COR-L47 (cell line): ENCODE measurements at regions not wholly inside any gene's neighbourhood (a gene's known extent, or its start where the extent isn't known, plus 50 kb on each side); places are given as distances from the start of the nearest gene placed in this dataset.
"Not testable (repeated sequence)": the region's sequence is repeated elsewhere in the genome, so short reads cannot be mapped to it uniquely, and the experiment has no call there.

Experiments used
- DNase-seq: peaks from one replicate; lab custom pipeline; 2025; lab: John Stamatoyannopoulos, UW

DNA sequence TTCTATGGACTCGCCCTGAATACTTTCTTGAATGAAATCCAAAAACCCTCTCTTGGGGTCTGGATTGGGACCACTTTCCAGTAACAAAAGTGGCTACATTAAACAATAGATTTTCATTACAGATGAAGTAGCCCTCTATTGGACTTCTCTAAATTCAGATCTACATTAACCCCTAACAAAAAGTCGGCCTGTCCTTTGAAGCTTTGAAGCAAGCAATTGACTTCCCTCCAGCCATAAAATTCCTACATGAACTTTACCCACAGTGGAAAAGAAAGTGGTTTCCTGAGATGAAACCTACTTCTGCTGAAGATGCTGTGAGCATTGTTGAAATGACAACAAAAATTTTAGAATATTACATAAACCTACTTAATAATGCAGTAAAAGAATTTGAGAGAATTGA is 967.1 kb upstream of the ROBO1 start:
- no peak for DNase-seq

GRCh38 chr3:80734483-80734882 is 966.7 kb upstream of the ROBO1 start:
- no peak for DNase-seq

GRCh38 chr3:80733522-80734176 is 965.9 kb upstream of the ROBO1 start:
- no peak for DNase-seq

- not testable (repeated sequence) for DNase-seq
Observed at GRCh38 chr3:80727561-80727960, 959.8 kb upstream of the ROBO1 start.

DNA sequence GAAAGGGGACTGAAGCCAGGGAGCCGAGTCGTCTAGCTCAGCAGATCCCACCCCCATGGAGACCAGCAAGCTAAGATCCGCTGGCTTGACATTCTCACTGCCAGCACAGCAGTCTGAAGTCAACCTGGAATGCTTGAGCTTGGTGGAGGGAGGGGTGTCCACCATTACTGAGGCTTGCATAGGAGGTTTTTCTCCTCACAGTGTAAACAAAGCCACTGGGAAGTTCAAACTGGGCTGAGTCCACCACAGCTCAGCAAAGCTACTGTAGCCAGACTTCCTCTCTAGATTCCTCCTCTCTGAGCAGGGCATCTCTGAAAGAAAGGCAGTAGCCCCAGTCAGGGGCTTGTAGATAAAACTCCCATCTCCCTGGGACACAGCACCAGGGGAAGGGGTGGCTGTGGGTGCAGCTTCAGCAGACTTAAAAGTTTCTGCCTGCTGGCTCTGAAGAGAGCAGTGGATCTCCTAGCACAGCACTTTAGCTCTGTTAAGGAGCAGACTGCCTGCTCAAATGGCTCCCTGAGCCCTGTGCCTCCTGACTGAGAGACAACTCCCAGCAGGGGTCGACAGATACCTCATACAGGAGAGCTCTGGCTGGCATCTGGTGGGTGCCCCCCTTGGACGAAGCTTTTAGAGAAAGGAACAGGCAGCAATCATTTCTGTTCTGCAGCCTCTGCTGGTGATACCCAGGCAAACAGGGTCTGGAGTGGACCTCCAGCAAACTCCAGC is 942.0 kb upstream of the ROBO1 start:
- DNase-seq = not testable (repeated sequence)

GRCh38 chr3:80705290-80705689 is 937.5 kb upstream of the ROBO1 start:
- no peak for DNase-seq

DNA sequence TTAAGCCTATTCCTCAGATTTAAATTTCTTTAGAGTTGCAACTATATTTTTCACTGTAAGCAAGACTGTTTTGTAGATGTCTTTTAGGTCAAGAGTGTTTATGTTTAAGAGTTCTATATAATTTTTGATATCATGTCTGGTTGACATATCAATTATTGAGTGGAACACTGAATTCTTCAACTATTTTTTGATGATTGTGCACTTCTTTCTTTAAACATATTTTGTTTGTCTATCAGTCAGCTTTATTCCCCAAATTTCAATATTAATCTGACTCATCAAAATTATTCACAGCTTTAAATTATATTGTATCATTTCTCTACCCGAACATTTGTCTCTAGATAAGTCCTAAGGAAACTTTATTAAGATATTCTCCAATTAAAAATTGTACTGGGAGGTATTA is 933.6 kb upstream of the ROBO1 start:
- no peak for DNase-seq

- no peak for DNase-seq
Observed at GRCh38 chr3:80697291-80697690, 929.5 kb upstream of the ROBO1 start.

DNA sequence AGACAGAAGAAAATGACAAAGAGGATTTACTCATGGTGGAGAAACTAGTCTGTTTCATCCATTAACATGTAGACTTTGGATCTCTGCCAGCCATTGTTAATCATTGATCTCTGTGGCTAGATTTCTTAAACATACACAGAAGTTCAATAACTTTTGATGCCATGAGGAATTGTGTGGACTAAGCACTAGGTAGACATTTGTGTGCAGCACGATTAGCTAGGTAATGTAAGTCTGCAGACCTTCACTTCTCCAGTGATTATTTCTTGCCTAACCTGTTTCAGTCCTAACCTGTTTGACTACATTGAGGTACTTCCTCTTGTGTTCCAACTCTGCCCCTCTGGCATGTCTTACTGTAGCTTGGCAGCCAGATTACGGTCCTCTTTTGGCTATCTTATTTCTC is 928.5 kb upstream of the ROBO1 start:
- no peak for DNase-seq

GRCh38 chr3:80688814-80689213 is 921.0 kb upstream of the ROBO1 start:
- no peak for DNase-seq

DNA sequence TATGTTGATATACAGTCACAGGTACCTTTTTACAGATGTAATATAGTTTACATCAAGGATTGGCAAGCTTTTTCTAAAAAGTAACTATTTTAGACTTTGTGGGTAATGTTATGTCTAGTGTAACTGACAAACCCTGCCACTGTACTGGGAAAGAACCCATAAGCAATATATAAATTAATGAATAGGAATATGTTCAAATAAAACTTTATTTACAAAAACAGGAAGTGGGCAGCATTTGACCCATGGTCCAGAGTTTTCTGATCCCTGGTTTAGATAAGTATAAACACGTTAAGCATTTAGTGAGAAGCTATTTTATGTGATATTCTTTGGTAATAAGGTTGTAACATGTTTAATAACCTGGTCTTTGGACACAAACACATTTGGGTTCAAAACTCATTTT is 915.2 kb upstream of the ROBO1 start:
- DNase-seq = no peak

- DNase-seq = no peak
Observed at GRCh38 chr3:80682235-80682634, 914.4 kb upstream of the ROBO1 start.

DNA sequence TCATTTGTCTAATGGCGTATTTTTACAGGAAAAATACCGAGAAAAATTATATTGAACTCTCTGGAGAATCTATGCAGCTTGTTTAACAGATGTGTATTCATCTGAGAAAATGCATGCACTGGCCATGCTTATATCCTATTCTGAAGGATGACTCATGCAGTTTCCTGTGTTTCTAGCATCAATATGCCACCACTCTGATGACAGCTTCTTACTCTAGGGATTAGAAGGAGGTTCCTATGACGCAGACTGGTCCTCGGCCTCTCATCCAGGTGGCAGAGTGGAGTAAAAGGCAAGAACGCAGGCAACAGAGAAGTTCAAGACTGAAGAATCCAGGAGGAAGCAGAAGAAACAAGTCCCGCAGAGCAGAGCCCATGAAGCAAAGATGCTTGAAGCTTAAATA is 910.0 kb upstream of the ROBO1 start:
- no peak for DNase-seq

- no peak for DNase-seq
Observed at GRCh38 chr3:80676866-80677265, 909.1 kb upstream of the ROBO1 start.

GRCh38 chr3:80676261-80676660 is 908.5 kb upstream of the ROBO1 start:
- DNase-seq = no peak

- no peak for DNase-seq
Observed at GRCh38 chr3:80675790-80676189, 908.0 kb upstream of the ROBO1 start.

DNA sequence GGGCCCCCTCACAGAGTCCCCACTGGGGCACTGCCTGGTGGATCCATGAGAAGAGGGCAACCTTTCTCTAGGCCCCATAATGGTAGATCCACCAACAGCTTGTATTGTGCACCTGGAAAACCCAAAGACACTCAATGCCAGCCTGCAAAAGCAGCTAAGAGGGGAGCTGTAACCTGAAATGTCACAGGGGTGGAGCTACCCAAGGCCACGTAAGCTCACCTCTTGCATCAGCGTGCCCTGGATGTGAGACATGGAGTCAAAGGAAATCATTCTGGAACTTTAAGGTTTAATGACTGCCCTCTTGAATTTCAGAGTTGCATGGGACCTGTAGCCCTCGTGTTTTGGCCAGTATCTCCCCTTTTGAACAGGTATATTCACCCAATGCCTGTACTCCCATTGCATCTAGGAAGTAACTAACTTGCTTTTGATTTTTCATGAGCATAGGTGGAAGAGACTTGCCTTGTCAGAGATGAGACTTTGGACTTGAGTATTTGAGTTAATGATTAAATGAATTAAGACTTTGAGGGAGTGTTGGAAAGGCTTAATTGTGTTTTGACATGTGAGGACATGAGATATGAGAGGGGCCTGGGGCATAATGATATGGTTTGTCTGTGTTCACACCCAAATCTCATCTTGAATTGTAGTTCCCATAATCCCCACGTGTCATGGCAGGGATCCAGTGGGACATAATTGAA is 900.9 kb upstream of the ROBO1 start:
- DNase-seq = no peak

DNA sequence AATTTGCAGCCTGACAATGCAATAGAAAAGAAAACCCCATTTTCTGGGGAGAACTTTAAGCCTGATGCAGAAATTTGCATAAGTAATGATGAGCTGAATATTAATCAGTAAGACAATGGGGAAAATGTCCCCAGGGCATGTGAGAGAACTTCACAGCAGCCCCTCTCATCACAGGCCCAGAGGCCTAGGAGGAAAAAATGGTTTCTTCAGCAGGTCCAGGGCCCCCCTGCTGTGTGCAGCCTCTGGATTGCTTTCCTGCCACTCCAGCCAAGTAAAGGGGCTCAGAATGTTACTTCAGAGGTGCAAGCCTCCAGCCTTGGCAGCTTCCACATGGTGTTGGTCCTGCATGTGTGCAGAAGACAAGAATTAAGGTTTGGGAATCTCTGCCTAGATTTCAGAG is 900.3 kb upstream of the ROBO1 start:
- DNase-seq = no peak

DNA sequence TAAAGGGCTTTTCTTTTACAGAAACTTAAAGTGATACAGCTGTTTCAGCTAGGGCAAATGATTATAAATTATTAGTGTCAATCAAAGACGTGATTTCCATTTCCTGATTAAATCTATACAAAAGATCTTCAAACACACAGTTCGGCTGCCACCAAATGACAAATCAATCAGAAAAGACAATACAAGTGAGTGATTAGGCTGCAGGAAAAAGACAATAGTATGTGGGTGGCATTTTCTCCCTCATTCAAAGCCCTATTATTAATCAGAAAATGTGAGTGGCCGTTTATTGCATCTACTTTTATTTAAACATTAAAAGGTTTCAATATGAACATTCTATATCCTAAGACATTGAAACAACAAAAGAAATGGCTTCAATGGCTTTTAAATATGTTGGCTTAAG is 895.6 kb upstream of the ROBO1 start:
- DNase-seq = no peak

DNA sequence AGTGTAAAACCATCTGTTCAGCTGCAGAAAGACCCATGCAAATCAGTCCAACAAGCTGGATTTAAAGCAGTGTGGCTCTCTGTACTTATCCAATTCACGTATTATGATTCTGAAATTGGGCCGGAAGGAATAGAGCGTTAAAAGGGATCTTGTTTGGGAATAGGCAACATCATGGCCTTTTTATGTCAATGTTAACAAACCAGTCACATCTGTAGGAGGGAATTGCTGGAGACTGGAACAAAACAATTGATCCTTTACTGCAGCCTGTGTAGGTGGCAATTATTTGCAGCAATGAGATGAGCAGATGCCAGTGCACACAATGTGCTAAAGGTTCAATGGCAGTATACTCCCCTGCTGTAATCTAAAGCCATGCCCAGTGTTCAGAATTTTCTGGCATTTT is 887.4 kb upstream of the ROBO1 start:
- no peak for DNase-seq

DNA sequence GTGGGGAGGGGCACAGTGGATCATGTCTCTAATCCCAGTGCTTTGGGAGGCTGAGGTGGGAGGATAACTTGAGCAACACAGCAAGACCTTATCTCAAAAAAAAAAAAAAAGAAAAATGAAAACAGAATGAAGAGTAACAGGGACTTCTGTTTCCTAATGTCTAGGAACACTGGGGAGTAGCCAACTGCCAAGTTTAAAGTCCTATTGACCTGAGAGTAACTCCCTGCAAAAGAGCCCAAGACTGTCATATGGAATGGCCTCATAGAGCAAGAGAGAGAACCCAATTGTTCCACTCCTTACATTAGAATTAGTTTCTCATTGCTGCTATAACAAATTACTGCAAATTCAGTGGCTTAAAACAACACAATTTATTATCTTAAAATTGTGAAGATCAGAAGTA is 881.4 kb upstream of the ROBO1 start:
- no peak for DNase-seq

DNA sequence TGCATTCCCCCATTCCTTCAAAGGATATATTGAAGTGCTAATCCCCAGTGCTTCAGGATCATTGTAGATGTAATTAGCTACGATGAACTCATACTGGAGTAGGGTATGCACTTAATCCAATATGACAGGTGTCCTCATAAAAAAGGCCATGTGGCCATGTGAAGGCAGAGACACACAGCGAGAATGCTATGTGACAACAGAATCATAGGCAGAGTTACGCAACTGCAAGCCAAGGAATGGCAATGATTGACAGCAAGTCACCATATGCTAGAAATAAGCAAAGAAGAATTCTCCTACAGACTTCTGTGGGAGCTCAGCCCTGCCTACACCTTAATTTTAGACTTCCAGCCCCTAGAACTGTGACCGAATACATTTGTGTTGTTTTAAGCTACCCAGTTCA is 875.6 kb upstream of the ROBO1 start:
- DNase-seq = no peak
